Femur (tissue), 1 donor: ENCODE measurements at regions not wholly inside any gene's neighbourhood (a gene's known extent, or its start where the extent isn't known, plus 50 kb on each side); places are given as distances from the start of the nearest gene placed in this dataset.

ENCODE experiments used
- DNase-seq: peaks from one replicate; pipeline ENCODE4 v3.0.0-alpha.2; 2017

- no peak for DNase-seq
These were observed 206.5 kb upstream of the EEA1 start for GRCh38 chr12:93135286-93136239.

- DNase-seq = no peak
These were observed 207.4 kb upstream of the EEA1 start for GRCh38 chr12:93136253-93137055.

- DNase-seq = no peak
These were observed 208.8 kb upstream of the EEA1 start for GRCh38 chr12:93137656-93138612.

GRCh38 chr12:93139028-93139665 lies 210.1 kb upstream of the EEA1 start:
- no peak for DNase-seq

GRCh38 chr12:93140325-93140724 lies 211.2 kb upstream of the EEA1 start:
- no peak for DNase-seq

GRCh38 chr12:93140801-93141200 lies 211.7 kb upstream of the EEA1 start:
- no peak for DNase-seq

- DNase-seq = no peak
These were observed 213.8 kb upstream of the EEA1 start for GRCh38 chr12:93142881-93143280.

GRCh38 chr12:93144109-93144508 lies 215.0 kb upstream of the EEA1 start:
- DNase-seq = no peak

- DNase-seq = no peak
These were observed 216.0 kb upstream of the EEA1 start for GRCh38 chr12:93145086-93145485.

- no peak for DNase-seq
These were observed 217.3 kb upstream of the EEA1 start for GRCh38 chr12:93146263-93146939.

GRCh38 chr12:93146970-93147369 lies 217.9 kb upstream of the EEA1 start:
- no peak for DNase-seq

GRCh38 chr12:93148412-93148811 lies 219.3 kb upstream of the EEA1 start:
- DNase-seq = no peak

GRCh38 chr12:93149229-93149628 lies 220.1 kb upstream of the EEA1 start:
- DNase-seq = no peak

- no peak for DNase-seq
These were observed 222.1 kb upstream of the EEA1 start for GRCh38 chr12:93151079-93151762.

- DNase-seq = no peak
These were observed 223.5 kb upstream of the EEA1 start for GRCh38 chr12:93152617-93153016.

- no peak for DNase-seq
These were observed 224.2 kb upstream of the EEA1 start for GRCh38 chr12:93153321-93153720.

- DNase-seq = no peak
These were observed 223.5 kb upstream of the NUDT4 start for GRCh38 chr12:93154096-93154728.

- no peak for DNase-seq
These were observed 222.8 kb upstream of the NUDT4 start for GRCh38 chr12:93154753-93155480.

- DNase-seq = peak; percentile 64
These were observed 221.5 kb upstream of the NUDT4 start for GRCh38 chr12:93156086-93156716.
